Iris pigment epithelial cell (primary cell): ENCODE measurements at regions not wholly inside any gene's neighbourhood (a gene's known extent, or its start where the extent isn't known, plus 50 kb on each side); places are given as distances from the start of the nearest gene placed in this dataset.
A peak's percentile ranks its signal among the peaks of the same experiment; 100 is the strongest.

Source experiments
- DNase-seq: peaks from one replicate; pipeline ENCODE4 v3.0.0-alpha.2; 2011; ENCODE audit warnings: low read depth

DNA sequence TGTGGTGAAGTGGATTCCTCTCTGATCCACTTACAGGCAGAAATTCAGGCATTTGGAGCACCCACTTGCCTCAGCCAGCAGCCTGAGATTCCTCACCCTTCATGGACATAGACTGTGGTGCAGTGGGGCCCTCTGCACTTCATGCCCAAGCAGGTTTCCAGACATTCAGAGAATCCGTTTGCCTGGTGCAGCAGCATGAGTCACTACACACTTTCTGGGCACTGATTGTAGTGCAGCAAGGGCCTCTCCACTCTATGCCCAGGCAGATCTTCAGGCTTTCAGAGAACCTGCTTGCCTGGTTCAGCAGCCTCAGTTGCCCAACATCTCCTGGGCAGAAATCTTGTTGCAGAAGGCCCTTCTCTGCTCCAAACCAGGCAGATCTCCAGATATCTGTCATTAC lies 920.9 kb downstream of the SLITRK5 start:
- DNase-seq = no peak

DNA sequence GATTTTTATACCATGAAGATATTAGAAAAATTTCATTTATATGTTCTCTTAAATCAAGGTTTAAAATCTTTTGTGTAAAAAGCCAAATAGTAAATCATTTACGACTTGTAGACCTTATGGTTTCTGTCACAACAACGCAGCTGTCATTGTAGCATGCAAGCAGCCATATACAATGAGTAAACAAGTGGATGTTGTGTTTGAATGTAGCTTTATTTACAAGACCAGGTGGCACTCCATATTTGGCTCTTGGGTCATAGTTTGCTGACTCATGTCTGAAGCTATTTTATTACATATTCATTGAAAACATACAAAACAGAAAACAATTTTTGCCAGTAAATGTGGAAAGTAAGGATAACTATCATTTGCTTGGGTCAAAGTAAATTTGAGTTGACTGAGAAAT lies 930.8 kb downstream of the SLITRK5 start:
- no peak for DNase-seq

DNA sequence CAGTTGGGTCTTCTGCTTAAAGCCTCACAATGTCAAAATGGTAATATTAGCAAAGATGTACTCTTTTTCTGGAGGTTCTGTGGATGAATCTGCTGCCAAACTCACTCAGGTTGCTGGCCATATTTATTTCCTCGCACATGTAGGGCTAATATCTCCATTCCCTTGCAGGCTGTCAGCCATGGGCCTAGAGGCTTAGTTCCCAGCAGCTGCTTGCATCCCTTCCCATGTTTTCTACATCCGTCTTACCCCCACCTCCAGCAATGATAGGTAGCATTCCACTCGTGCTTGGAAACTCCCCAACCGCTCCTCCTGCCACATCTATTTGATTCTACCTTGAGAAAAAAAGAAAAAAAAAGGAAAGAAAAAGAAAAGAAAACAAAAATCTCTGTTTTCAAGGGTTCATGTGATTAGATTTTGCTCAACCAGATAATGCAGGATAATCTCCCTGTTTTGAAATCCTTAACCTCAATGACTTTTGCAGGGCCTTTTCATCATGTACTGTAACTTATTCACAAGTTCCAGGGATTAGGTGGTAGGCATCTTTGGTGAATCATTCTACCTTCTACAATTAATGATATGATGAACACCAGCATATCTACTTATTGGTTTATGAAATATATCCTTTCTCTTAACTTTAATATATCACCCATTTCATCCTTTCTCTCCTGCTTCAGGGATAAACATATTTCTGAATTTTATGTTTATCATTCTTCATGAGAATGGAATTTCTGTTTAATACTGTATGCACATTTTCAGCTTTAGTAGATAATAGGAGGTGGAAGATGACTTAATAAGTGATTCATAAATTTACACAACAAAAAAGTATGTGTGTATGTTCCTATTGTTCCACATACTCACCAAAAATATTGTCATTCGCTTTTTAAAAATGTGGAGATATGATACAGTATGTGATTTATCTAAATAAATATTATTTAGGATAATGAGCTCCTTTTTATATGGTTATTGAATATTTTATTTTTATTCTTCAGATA lies 931.9 kb downstream of the SLITRK5 start:
- DNase-seq = no peak

DNA sequence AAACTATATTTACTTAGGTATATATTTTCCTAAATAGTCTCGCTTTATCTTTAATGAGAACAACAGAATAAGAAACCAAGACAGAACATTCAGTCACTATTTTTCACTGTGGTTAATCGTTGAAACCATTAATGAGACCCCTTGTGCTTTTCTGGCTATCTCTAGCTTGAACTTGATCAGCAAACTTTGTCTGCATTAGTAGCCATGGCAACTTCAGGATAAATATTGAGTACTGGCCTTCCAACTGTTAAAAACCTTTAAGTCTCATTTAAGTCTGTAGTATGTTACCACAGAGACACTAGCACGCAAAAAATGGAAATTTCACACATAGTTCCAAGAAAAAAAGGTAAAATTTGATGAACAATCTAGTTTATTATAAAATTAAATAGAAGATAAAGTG lies 946.0 kb downstream of the SLITRK5 start:
- no peak for DNase-seq

DNA sequence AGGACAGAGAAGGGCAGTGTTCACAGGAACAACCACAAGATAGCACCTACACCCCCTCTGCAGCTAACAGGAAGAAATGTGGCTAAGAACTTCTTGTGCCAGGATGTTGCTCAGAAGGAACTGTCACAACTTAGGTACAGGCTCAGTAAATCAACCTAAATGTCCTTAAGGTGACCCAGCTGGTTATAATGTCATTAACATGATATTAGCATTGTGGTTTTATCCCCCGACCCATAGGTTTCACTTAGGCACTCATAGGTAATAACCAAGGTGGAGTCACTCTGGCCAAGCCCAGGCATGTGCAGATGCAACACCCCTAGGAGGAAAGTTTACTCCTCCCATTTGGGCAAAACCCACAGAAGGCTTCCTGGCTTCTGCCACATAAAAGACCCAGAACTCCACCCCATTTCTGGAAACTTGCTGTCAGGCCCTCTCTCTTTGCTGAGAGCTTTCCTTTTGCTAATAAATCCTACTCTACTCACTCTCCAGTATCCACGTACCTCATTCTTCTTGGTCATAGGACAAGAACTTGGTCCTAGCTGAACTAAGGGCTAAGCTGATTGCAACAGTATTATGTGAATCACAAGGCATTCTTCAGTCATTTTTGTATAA lies 951.3 kb downstream of the SLITRK5 start:
- DNase-seq = peak; percentile 1

DNA sequence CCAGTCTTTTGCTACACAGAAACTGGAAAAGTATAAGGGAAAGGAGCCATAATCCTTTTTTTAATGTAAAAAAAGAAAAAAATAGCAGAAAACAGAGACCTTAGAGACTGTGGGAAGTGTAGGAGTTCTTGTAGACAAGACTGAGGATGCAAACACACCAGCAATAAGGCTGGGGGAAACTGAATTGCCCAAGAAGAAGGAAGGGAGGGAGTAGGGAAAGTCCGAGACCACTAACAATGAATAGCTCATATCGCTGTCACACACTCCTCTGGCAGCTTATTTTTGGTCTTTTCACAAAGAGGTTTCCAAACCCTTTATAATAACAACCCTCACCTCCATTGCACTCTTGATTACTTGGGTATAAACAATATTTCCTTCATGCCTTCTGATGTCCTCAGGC lies 952.0 kb downstream of the SLITRK5 start:
- DNase-seq = no peak

DNA sequence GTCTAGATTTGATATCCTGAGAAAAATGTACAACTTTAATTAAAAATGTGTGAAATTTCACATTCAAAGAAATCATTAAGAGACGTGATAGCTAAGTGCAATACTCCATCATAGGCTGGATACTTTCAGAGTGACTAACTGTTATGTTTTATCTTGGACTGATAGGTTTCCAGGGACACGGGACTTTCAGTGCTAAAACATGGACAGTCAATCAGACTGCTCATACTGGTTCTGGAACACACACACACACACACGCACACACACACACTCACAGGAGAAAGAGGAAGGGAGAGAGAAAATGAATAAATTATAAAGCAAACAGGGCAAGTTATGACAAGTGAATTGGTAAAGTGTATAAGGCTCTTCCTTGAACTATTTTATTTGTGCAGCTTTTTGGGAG lies 955.9 kb downstream of the SLITRK5 start:
- no peak for DNase-seq

DNA sequence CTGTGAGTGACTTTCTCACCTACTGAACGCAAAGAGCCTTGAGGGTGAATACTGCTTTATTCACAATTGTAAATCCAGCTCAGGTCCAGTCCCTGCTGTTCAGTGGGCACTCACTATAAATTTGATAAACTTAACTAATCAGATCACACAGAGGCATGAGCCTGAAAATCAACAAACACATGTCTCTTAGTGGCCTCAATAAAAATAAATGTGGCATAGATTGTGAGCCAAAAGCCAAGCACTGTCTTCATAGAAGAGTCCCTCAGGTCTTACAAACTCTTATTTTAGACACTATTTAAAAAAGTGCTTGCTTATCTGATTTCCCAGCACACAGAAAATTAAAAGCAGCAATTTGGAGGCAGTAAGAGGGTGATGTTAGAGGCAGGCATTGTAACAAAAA lies 957.7 kb downstream of the SLITRK5 start:
- DNase-seq = no peak

DNA sequence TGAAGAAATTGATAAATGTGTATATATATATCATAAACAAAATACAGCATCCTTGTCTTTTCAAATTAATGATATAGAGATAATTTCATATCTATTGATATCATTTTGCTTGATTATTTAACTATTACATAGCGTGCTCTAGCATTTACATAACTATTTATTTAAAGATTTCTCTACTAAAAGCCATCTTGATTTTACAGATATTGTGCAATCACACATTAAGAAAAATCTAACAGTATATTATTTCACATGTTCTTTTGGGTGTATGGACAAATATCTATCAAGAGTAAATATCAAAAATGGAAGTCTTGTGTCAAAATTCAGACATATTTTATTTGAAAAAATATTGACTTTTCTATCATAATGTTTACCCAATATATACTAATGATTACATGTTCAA lies 966.8 kb downstream of the SLITRK5 start:
- DNase-seq = no peak

DNA sequence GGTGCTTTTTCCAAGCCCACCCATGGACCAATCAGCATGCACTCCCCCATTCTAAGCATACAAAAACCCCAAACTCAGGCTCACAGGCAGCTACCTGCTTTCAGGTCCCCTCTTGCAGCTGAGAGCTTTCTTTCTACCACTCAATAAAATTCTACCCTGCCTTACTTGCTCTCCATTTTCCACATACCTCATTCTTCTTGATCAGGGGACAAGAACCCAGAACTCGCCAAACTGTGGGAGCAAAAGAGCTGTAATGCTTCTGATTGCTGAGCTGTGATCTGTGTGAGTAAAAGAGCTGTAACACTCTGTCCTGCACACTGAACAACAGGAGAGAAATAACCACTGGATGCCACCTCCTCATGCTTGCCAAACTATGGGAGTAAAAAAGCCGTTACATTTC lies 972.1 kb downstream of the SLITRK5 start:
- DNase-seq = no peak

DNA sequence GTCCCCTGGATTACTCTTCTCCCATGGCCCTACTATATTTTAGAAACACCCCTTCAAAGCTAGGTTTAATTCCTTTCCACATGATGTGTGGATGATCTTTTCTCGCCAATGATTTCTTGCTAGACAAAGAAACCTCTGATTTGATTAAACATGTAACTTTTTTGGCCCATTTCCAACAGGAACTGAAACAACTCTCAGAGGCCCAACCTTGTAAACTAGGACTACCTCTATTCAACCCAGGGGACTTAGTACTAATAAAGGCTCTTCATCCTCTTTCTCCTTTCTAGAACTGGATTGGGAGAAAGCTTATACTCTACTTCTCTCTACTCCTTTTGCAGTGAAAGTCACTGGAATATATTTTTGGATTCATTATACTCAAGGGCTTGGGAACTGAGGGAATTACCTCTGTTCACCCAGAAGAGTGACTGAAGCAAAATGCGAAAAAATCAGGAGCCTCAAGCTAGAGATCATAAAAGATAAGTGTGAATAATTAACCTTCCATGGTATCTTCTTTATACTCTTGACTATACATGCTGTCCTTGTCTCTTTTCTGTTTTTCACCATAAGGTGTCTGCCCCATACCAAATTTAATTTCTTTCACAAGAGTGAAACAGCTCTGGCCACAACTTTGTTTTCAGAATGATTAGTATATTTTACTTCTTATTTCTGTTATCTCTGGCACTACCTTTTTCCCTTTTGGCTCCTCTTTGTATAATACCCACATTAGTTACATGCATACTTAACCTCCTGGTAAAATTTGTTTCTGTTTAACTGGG lies 977.6 kb downstream of the SLITRK5 start:
- no peak for DNase-seq

DNA sequence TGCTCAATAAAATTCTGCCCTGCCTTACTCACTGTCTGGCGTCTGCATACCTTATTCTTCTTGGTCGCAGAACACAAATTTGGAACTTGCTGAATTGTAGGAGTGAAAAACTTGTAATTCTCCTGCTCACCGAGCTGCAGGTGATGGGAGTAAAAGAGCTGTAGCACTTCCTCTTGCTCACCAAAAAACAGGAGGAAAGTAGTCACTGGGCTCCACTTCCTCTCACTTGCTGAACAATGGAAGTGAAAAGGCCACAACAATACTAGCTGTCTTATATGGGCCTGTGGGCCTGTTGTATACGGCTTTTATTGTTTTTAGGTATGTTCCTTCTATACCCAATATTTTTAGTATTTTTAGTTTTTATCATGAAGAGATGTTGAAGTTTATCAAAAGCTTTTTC lies 978.7 kb downstream of the SLITRK5 start:
- no peak for DNase-seq

DNA sequence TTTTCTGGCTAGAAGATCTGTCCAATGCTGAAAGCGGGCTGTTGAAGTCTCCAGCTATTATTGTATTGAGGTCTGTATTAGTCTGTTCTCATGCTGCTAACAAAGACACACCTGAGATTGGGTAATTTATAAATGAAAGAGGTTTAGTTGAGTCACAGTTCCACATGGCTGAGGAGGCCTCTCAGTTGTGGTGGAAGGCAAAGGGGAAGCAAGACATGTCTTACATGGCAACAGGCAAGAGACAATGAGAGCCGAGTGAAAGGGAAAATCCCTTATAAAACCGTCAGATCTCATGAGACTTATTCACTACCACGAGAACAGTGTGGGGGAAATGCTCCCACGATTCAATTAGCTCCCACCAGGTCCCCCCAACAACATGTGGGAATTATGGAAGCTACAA lies 980.4 kb downstream of the SLITRK5 start:
- no peak for DNase-seq

DNA sequence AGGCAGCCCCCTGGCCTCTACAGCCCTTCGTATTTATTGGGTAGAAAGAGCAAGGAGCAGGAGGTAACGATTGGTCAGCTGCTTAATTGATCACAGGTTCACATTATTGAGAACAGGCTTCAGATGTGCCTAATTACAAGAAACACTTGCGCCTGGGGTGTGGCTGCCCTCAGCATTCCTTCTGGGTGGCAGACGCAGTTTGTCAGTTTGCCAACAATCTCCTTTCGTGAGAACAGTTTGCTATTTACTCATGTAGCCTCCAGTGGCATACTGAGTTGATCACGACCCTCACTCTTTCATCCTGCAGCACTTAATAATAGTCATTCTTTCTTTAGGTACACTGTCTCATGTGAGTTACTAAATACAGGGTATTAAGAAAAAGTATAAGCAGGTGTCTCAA lies 985.6 kb downstream of the SLITRK5 start:
- no peak for DNase-seq

DNA sequence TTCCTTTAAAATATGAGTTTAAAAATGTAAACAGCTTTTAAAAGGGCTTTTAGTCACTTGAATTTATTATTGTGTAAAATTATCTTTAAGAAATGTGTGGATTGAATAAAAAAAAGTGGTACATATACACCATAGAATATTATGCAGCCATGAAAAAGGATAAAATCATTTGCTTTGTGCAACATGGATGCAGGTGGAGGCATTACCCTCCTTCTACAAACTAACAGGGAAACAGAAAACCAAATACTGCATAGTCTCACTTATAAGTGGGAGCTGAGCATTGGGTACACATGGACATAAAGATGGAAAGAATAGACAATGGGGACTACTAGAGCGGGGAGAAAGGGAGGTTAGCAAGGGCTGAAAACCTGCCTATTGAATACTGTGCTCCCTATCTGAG lies 999.3 kb downstream of the SLITRK5 start:
- no peak for DNase-seq

DNA sequence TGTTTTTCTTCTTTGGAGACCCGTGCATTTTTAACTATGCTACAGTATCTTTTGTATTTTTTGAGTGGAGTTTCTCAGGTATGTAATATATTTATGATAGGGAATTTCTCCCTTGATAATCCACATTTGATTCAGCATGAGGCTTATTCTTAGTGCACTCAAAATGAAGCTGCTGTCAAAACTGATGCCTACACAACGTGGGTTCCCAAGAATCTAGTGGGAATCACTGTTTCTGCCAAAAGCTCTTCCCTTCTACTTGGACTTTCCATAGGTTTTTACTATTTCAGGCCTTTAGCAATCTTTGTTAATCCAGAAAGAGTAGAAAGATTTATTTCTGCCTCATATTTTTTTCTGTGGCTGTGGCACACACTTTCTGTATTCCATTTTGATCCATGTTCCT lies 1003.7 kb downstream of the SLITRK5 start:
- no peak for DNase-seq

DNA sequence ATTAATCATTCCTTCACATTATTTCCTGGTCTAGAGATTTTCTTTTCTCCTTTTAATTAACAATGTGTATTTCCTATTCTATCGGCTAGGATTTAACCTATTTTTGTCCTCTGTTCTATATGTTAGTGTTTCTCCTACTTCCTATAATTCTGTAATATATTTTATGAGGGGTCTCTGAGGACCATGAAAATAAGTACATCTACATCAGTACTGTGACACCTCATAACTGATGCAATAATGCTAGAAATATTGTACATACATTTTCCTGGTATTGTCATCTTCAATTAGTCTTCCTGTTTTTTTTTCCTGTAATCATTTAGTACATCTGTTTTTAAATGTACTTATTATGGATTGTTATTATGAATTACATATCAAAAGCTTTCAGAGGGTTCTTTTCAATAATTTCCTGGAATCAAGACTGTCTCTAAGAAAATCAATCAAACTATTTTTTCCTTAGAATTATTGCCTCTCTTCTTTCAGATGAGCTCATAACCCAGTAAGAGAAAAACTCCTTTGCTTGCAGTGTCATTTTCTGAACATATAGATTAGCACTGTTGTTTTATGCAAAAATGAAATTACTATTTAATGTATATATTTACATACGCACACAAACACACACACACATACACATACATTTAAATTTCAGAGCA lies 1004.3 kb downstream of the SLITRK5 start:
- no peak for DNase-seq

DNA sequence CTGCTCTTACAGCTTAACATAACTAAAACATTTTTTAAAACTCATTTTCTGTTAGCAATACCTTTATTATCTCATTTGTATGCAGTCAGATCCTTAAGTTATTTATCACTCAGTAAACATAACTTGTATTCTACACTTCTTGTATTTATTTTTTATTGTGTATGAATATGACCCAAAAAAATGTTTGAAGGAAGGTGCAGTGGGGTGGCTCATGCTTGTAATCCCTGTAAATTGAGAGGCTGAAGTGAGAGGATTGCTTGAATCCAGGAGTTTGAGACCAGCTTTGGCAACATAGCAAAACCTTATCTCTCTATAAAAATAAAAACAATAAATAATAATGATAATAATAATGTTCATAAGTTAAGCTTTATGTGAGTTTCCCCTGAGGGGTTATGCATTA lies 1004.8 kb downstream of the SLITRK5 start:
- DNase-seq = no peak

DNA sequence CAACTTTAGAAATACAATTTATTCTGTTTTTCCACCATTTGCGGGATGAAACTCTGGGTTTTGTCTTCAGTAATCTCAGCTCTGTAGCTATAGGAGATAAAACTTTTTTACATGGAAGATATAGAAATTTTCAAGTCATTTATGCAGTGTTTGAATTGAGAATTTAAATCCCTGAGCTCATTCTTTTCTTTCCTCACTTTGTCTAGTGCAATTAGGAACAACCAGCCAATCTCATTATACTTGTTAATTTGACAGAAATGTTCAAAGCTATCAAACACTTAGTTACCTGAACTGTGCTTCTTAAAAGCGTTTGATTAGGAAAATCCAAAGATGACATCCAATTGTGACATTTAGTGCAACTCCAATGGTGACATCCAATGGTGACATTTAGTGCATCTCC lies 1014.3 kb downstream of the SLITRK5 start:
- no peak for DNase-seq

DNA sequence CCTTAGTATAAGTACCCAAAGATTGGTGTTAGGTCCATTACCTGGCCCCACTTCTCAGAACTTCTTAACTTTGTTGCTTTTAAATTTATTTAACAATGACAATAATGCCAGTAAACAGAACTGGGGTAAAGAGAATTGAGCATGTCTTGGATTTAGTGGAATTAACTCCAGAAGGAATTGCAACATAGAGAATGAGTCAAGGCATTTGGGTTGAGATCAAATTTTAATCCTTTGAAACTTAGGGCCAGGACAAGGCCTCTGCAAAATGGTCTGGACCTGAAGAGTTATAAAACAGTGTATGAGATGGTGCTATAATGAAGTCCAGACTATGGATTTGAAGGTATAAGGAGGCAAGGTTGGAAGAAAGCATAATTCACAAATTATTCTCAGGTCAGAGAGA lies 1030.4 kb downstream of the SLITRK5 start:
- DNase-seq = no peak

DNA sequence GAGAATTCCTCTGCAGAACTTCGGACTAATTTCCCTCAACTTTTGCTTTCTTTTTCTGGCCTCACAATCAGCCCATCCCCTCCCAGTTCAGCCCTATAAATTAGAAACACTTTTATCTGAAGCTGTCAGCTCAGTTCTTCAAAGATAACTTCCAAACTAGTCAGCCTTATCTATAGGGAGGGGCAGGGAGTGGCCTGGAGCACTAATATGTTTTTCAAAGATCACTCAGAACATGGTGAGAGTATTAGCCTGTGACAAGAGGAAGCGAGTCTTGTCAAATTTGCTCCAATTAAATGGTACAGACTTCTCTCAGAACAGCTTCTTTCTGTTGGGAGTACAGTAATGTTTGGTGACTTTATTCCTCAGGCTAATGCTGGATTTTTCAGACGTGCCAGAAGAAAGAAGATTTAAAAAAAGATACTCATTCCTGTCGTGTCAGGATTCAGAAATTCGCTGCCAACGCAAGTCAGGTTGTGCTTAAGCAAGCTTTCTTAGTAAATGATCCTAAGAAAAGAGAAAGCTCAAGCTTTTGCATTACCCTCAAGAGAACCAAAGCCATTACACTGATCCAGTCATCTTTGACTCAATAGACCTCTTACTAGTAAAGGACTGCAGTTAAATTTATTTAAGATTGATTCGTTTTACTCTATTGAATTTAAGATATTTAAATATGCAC lies 1033.6 kb downstream of the SLITRK5 start:
- no peak for DNase-seq

DNA sequence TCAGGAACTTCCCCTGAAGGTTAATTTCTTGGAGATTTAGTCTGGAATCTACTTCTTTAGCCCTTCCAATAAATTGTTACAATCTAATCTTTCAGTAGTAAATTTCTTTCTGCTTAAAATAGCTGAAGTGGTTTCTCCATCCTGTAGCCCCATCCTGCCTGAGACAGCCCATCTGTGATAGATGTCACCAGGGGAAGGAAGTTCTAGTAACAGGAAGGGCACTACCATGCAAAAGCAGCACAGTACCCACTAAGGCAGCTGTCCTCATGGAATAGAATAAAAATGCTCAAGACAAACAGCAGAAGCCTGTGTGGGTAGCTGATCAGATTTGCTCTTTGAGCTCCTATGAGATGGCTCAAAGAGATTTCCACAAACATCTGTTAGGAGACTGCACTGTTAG lies 1036.5 kb downstream of the SLITRK5 start:
- no peak for DNase-seq
